CD14-positive monocyte (primary cell): ENCODE measurements at regions not wholly inside any gene's neighbourhood (a gene's known extent, or its start where the extent isn't known, plus 50 kb on each side); places are given as distances from the start of the nearest gene placed in this dataset.
"Not testable (repeated sequence)": the region's sequence is repeated elsewhere in the genome, so short reads cannot be mapped to it uniquely, and the experiment has no call there.

ENCODE experiments used
- DNase-seq, 3 donors: peaks; one replicate each; pipeline ENCODE4 v3.0.0-alpha.2; 2011 to 2022
- H2AFZ ChIP-seq: 2 replicates; pipeline ENCODE4 v1.6.0; 2012; ENCODE audit warnings: mild to moderate bottlenecking, low read depth, low read length, inconsistent platforms; ENCODE audit not compliant: insufficient read depth, poor library complexity, severe bottlenecking
- H3K27ac ChIP-seq, 2 donors: 1 replicate in 1 of 2; 2 replicates in 1 of 2; pipeline ENCODE4 v1.5.1; 2012 to 2013; ENCODE audit warnings: low read length in 2 of 2, control low read depth in 1 of 2, inconsistent platforms in 1 of 2, low read depth in 1 of 2, mild to moderate bottlenecking in 1 of 2
- H3K27me3 ChIP-seq, 2 donors: one replicate each; pipeline versions ENCODE4 v1.6.0 to v1.6.1; 2011 to 2013; ENCODE audit warnings: low read length in 2 of 2; ENCODE audit not compliant: control insufficient read depth in 2 of 2, insufficient read depth in 2 of 2
- H3K36me3 ChIP-seq, 2 donors: replicated peaks in 1 of 2; 1 replicate in 1 of 2; 2 replicates in 1 of 2; pipeline versions ENCODE4 v1.5.1 to v1.6.1; 2012 to 2013; ENCODE audit warnings: low read length in 2 of 2, control low read depth in 1 of 2, inconsistent platforms in 1 of 2, mild to moderate bottlenecking in 1 of 2; ENCODE audit not compliant: insufficient read depth in 2 of 2, control insufficient read depth in 1 of 2
- H3K4me1 ChIP-seq, 2 donors: 1 replicate in 1 of 2; 2 replicates in 1 of 2; pipeline versions ENCODE4 v1.5.1 to v1.6.1; 2012 to 2013; ENCODE audit warnings: low read length in 2 of 2, control low read depth in 1 of 2, inconsistent platforms in 1 of 2, mild to moderate bottlenecking in 1 of 2, moderate library complexity in 1 of 2; ENCODE audit not compliant: insufficient read depth in 2 of 2, control insufficient read depth in 1 of 2
- H3K4me2 ChIP-seq: replicated peaks from 2 replicates; pipeline ENCODE3; 2012; ENCODE audit warnings: low read length, moderate library complexity, mild to moderate bottlenecking; ENCODE audit not compliant: poor library complexity, severe bottlenecking; ENCODE audit errors: extremely low read depth
- H3K4me3 ChIP-seq, 3 experiments: fragments of 200-600 bp in 1 of 3; sonication (generic) in 1 of 3; replicated peaks in 1 of 3; 1 replicate in 2 of 3; 2 replicates in 1 of 3; pipeline ENCODE4 v1.5.1; 2011 to 2013; ENCODE audit warnings: low read length in 3 of 3, mild to moderate bottlenecking in 3 of 3, control low read depth in 2 of 3, low read depth in 2 of 3, inconsistent platforms in 1 of 3, moderate library complexity in 1 of 3
- H3K79me2 ChIP-seq: 2 replicates; pipeline ENCODE4 v1.6.0; 2012; ENCODE audit warnings: mild to moderate bottlenecking, control low read depth, inconsistent platforms, low read length, moderate library complexity; ENCODE audit not compliant: insufficient read depth
- H3K9ac ChIP-seq: 2 replicates; pipeline ENCODE4 v1.6.0; 2017; ENCODE audit warnings: low read length, mild to moderate bottlenecking; ENCODE audit not compliant: insufficient read depth, poor library complexity, severe bottlenecking
- H3K9me3 ChIP-seq, 2 donors: replicated peaks in 1 of 2; 1 replicate in 1 of 2; 2 replicates in 1 of 2; pipeline versions ENCODE4 v1.5.1 to v1.6.1; 2012 to 2013; ENCODE audit warnings: low read length in 2 of 2, control low read depth in 1 of 2; ENCODE audit not compliant: control insufficient read depth in 1 of 2, insufficient read depth in 1 of 2
- H4K20me1 ChIP-seq: 2 replicates; pipeline ENCODE4 v1.6.0; 2012; ENCODE audit warnings: mild to moderate bottlenecking, low read length, control low read depth, moderate library complexity; ENCODE audit not compliant: insufficient read depth
- H3K27ac Mint-ChIP-seq, 7 donors: one replicate each; pipeline ENCODE4 v1.8.0; 2020; ENCODE audit warnings: mild to moderate bottlenecking in 7 of 7, mixed read lengths in 7 of 7, moderate library complexity in 6 of 7, inconsistent platforms in 2 of 7
- H3K27me3 Mint-ChIP-seq, 3 donors: one replicate each; pipeline ENCODE4 v1.8.0; 2021 to 2022; ENCODE audit warnings: low read depth in 3 of 3, mild to moderate bottlenecking in 3 of 3, mixed read lengths in 3 of 3, moderate library complexity in 3 of 3, inconsistent platforms in 1 of 3
- H3K36me3 Mint-ChIP-seq, 2 donors: one replicate each; pipeline ENCODE4 v1.8.0; 2020; ENCODE audit warnings: mixed read lengths in 2 of 2, inconsistent platforms in 1 of 2, mild to moderate bottlenecking in 1 of 2
- H3K4me1 Mint-ChIP-seq: one replicate; pipeline ENCODE4 v1.8.0; 2020; ENCODE audit warnings: mild to moderate bottlenecking, mixed read lengths
- H3K4me3 Mint-ChIP-seq, 2 donors: one replicate each; pipeline ENCODE4 v1.8.0; 2020; ENCODE audit warnings: mild to moderate bottlenecking in 2 of 2, mixed read lengths in 2 of 2, moderate library complexity in 1 of 2
- H3K9me3 Mint-ChIP-seq, 7 donors: one replicate each; pipeline ENCODE4 v1.8.0; 2020 to 2022; ENCODE audit warnings: mixed read lengths in 7 of 7, mild to moderate bottlenecking in 6 of 7, moderate library complexity in 6 of 7, inconsistent platforms in 2 of 7
- CTCF ChIP-seq: fragments of 200-600 bp; IDR thresholded peaks from one replicate; pipeline ENCODE4 v1.8.0; 2022; ENCODE audit warnings: antibody characterized with exemption, mild to moderate bottlenecking
- WGBS: methylation state at CpG from one replicate; pipeline ENCODE4 v1.1.5; 2013; ENCODE audit warnings: missing lambda C conversion rate; ENCODE audit not compliant: insufficient coverage; 5-methylcytosine and 5-hydroxymethylcytosine counted together
- intact Hi-C, 2 donors: fragments of 100-400 bp; cut with micrococcal nuclease; formaldehyde crosslinking; loops; one replicate each; pipeline versions ENCODE4 v1.15.0 to v1.15.1; 2023

DNA sequence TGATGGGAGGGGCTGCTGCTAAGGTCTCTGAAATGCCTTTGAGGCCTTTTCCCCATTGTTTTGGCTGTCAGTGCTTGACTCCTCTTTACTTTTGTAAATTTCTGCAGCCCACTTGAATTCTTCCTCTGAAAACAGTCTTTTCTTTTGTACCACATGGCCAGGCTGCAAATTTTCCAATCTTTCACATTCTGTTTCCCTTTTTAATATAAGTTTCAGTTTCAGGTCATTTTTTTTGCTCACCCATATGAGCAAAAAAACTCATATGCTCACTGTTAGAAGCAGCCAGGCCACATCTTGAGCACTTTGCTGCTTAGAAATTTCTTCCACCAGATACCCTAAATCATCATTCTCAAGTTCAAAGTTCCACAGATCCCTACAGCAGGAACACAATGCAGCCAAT, 234.6 kb upstream of the ADRA1B start:
- no peaks in the 10 kb centered on the region for H3K36me3 ChIP-seq
- Mint-ChIP-seq H3K4me3 (no peak overlapping the region), H3K9me3 (peaks cover 27 to 49% (median 43%) of the 10 kb centered on the region in 7 donors), H3K36me3 (peaks cover 0 to 3% of the 10 kb centered on the region in 2 donors), H3K27me3 (no peaks in the 10 kb centered on the region), H3K4me1 (no peaks in the 10 kb centered on the region), H3K27ac (no peak overlapping the region)
- H3K27me3 ChIP-seq = no peaks in the 10 kb centered on the region
- intact Hi-C loops = no loop called here
- no peak overlapping the region for H2AFZ ChIP-seq
- peaks cover 25 to 30% of the 10 kb centered on the region in 2 donors for H3K9me3 ChIP-seq
- no peak for DNase-seq
- H3K9ac ChIP-seq = no peak overlapping the region
- no peaks in the 10 kb centered on the region for H4K20me1 ChIP-seq
- no peaks in the 10 kb centered on the region for H3K4me1 ChIP-seq
- no peak overlapping the region for H3K4me2 ChIP-seq
- TF ChIP-seq CTCF = no peak
- H3K27ac ChIP-seq = no peak overlapping the region
- no peak overlapping the region for H3K4me3 ChIP-seq
- H3K79me2 ChIP-seq = no peaks in the 10 kb centered on the region

DNA sequence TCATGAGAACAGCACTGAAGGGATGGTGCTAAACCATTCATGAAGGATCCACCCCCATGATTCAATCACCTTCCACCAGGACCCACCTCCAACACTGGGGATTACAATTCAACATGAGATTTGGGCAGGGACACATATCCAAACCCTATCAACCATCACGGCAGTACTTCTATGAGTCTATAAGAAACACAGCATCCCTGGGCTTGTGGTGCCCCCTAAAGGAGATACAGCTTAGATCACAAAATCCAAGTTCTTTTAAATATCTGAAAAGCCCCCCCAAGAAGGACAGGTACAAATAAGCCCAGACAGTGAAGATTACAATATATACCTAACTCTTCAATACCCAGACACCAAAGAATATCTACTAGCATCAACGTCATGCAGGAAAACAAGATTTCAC, 233.7 kb upstream of the ADRA1B start:
- Histone ChIP-seq H3K27me3 (no peaks in the 10 kb centered on the region), H3K79me2 (no peaks in the 10 kb centered on the region), H3K9ac (no peak overlapping the region), H3K4me1 (no peaks in the 10 kb centered on the region), H2AFZ (no peak overlapping the region), H3K4me2 (no peak overlapping the region), H3K9me3 (peaks cover 25 to 30% of the 10 kb centered on the region in 2 donors), H3K4me3 (no peak overlapping the region), H3K36me3 (no peaks in the 10 kb centered on the region), H3K27ac (no peak overlapping the region), H4K20me1 (no peaks in the 10 kb centered on the region)
- intact Hi-C loops = no loop called here
- Mint-ChIP-seq H3K4me3 (no peak overlapping the region), H3K36me3 (peaks cover 0 to 3% of the 10 kb centered on the region in 2 donors), H3K9me3 (peaks cover 27 to 46% (median 43%) of the 10 kb centered on the region in 7 donors), H3K4me1 (no peaks in the 10 kb centered on the region), H3K27ac (no peak overlapping the region), H3K27me3 (peaks cover 0 to 4% (median 3%) of the 10 kb centered on the region in 3 donors)
- TF ChIP-seq CTCF = no peak
- no peak for DNase-seq
- WGBS = 60% methylated on average over 1 of the region's 2 CpGs

DNA sequence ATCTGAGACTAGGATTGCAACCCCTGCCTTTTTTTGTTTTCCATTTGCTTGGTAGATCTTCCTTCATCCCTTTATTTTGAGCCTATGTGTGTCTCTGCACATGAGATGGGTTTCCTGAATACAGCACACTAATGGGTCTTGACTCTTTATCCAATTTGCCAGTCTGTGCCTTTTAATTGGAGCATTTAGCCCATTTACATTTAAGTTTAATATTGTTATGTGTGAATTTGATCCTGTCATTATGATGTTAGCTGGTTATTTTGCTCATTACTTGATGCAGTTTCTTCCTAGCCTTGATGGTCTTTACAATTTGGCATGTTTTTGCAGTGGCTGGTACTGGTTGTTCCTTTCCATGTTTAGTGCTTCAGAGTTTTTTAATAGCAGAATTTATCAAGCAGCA, 228.4 kb upstream of the ADRA1B start:
- H3K9me3 ChIP-seq, H3K4me1 ChIP-seq, H3K4me2 ChIP-seq, intact Hi-C loops, H3K27ac ChIP-seq, H3K79me2 ChIP-seq, H3K4me1 Mint-ChIP-seq, H3K27ac Mint-ChIP-seq, H3K36me3 ChIP-seq, H3K27me3 ChIP-seq, H4K20me1 ChIP-seq, H3K4me3 ChIP-seq, H3K27me3 Mint-ChIP-seq, H3K36me3 Mint-ChIP-seq, DNase-seq, H3K9ac ChIP-seq, H3K4me3 Mint-ChIP-seq, H2AFZ ChIP-seq: not testable (repeated sequence)
- peaks cover 2 to 20% (median 8%) of the 10 kb centered on the region in 7 donors for H3K9me3 Mint-ChIP-seq
